ENCODE measurements at regions not wholly inside any gene's neighbourhood (a gene's known extent, or its start where the extent isn't known, plus 50 kb on each side); places are given as distances from the start of the nearest gene placed in this dataset.
"Not testable (repeated sequence)": the region's sequence is repeated elsewhere in the genome, so short reads cannot be mapped to it uniquely, and the experiment has no call there.

DNA sequence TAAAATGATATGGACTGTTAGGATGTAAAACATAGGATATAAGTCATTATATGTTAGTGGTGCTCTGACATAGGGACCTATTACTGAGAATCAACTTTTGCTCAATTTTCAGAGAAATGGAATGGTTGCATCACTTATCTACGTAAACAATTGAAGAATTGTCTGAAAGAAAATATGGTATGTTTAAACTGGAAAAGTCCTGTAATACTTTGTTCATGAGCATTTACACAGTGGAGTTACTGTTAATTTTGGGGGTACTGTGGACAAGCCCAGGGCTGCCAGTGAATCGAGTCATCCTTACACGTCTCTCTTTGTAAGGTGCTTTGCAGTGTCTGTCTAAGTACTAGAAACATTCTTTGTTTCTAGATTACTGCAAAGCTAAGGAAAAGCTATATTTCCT lies 152.0 kb downstream of the ZNF22 start:
- TF ChIP-seq CTCF (IDR thresholded peaks at IDR 0.05; ENCODE audit: low read depth, low read length) = no peak
- H3K4me3 ChIP-seq (ENCODE audit: low read depth, low read length) = no peak overlapping the region
- DNase-seq (ENCODE audit: low read depth, low spot score) = no peak
- no peaks in the 10 kb centered on the region; the same call in 1 of the 2 replicates for H3K9me3 ChIP-seq (ENCODE audit: control insufficient read depth, insufficient read depth, low read length)
- H3K27ac ChIP-seq (ENCODE audit: low read depth, low read length) = no peak overlapping the region
- CTCF ChIA-PET = no interaction called here
- POLR2A ChIA-PET = no interaction called here
- no peaks in the 10 kb centered on the region for H3K27me3 ChIP-seq (ENCODE audit: control insufficient read depth, insufficient read depth, low read length)

DNA sequence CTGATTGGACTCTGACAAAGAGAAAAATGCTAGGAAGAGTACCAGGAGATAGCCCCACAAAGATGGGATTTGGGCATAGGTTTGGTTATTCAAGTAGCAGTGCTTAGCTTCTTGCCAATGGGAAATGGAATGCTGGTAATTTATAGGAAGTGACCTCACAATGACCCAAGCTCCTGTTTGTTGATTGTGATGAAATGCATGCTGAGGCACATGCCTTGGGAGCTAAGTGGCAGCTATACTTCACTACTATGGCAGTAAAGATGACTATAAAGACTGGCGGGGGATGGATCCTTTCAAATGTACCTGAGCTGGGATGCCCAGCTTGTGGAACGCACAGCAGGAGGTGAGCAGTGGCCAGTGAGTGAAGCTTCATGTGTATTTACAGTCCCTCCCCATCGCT lies 153.8 kb downstream of the ZNF22 start:
- no peak for DNase-seq (ENCODE audit: low read depth, low spot score)
- Histone ChIP-seq H3K27ac (ENCODE audit: low read depth, low read length) (no peak overlapping the region), H3K9me3 (ENCODE audit: control insufficient read depth, insufficient read depth, low read length) (no peaks in the 10 kb centered on the region; the same call in 1 of the 2 replicates), H3K4me3 (ENCODE audit: low read depth, low read length) (no peak overlapping the region), H3K27me3 (ENCODE audit: control insufficient read depth, insufficient read depth, low read length) (no peaks in the 10 kb centered on the region)
- no peak for TF ChIP-seq CTCF (IDR thresholded peaks at IDR 0.05; ENCODE audit: low read depth, low read length)
- ChIA-PET CTCF (interaction anchor here (1.0 kb wide), 1 partner anchor 96 kb away, joined by 3 read pairs; no protein-coding TSS in a partner anchor), POLR2A (interaction anchor here (0.6 kb wide), 1 partner anchor 28 kb away, joined by 5 read pairs; no protein-coding TSS in a partner anchor)

GRCh38 chr10:45155784-45156183 lies 155.1 kb downstream of the ZNF22 start:
- ChIA-PET POLR2A (no interaction called here), CTCF (no interaction called here)
- H3K27ac ChIP-seq (ENCODE audit: low read depth, low read length) = no peak overlapping the region
- H3K27me3 ChIP-seq (ENCODE audit: control insufficient read depth, insufficient read depth, low read length) = no peaks in the 10 kb centered on the region
- no peak for TF ChIP-seq CTCF (IDR thresholded peaks at IDR 0.05; ENCODE audit: low read depth, low read length)
- H3K4me3 ChIP-seq (ENCODE audit: low read depth, low read length) = no peak overlapping the region
- no peaks in the 10 kb centered on the region; the same call in 1 of the 2 replicates for H3K9me3 ChIP-seq (ENCODE audit: control insufficient read depth, insufficient read depth, low read length)
- DNase-seq (ENCODE audit: low read depth, low spot score) = no peak

- H3K27me3 ChIP-seq (ENCODE audit: control insufficient read depth, insufficient read depth, low read length) = no peaks in the 10 kb centered on the region
- DNase-seq (ENCODE audit: low read depth, low spot score) = no peak
- H3K27ac ChIP-seq (ENCODE audit: low read depth, low read length) = no peak overlapping the region
- no peaks in the 10 kb centered on the region for H3K9me3 ChIP-seq (ENCODE audit: control insufficient read depth, insufficient read depth, low read length)
- POLR2A ChIA-PET = no interaction called here
- H3K4me3 ChIP-seq (ENCODE audit: low read depth, low read length) = no peak overlapping the region
- CTCF ChIA-PET = interaction anchor here (0.6 kb wide), 1 partner anchor 1600 kb away, joined by 4 read pairs; no protein-coding TSS in a partner anchor
- no peak for TF ChIP-seq CTCF (IDR thresholded peaks at IDR 0.05; ENCODE audit: low read depth, low read length)
Observed at GRCh38 chr10:45160271-45160670, 155.1 kb downstream of the OR13A1 start.

- no peak overlapping the region for H3K4me3 ChIP-seq (ENCODE audit: low read depth, low read length)
- no peaks in the 10 kb centered on the region for H3K27me3 ChIP-seq (ENCODE audit: control insufficient read depth, insufficient read depth, low read length)
- ChIA-PET POLR2A (no interaction called here), CTCF (no interaction called here)
- H3K9me3 ChIP-seq (ENCODE audit: control insufficient read depth, insufficient read depth, low read length) = no peaks in the 10 kb centered on the region
- no peak for DNase-seq (ENCODE audit: low read depth, low spot score)
- no peak overlapping the region for H3K27ac ChIP-seq (ENCODE audit: low read depth, low read length)
- no peak for TF ChIP-seq CTCF (IDR thresholded peaks at IDR 0.05; ENCODE audit: low read depth, low read length)
Observed at GRCh38 chr10:45163315-45163975, 152.0 kb downstream of the OR13A1 start.

DNA sequence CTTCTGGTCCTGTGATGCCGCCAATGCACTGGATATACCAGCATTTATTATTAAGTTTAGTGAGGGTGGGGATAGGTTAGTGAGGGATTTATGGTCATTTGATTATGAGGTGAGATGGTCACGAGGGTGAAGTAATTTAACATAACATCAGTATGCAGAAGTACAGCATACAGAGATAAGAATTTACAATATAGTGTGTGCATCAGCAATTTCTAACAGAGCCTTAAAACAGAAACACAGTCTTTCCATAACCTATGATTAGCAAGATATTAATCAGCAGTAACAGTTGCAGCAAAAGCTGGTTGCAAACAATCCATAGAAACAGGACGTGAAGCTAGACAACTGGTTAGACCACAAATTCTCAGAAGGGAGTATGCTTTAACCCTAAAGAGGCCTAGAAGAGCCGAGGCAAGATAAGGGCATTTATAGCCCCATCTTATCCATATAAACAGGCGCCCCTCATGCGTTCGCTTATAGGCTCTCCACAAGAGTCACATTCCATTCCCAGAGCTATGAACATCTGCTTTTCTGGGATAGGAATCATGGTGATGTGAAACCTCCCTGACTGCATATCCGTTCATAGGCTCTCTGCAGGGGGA lies 139.8 kb downstream of the OR13A1 start:
- H3K27ac ChIP-seq (ENCODE audit: low read depth, low read length); CTCF ChIA-PET; DNase-seq (ENCODE audit: low read depth, low spot score); H3K27me3 ChIP-seq (ENCODE audit: control insufficient read depth, insufficient read depth, low read length); H3K4me3 ChIP-seq (ENCODE audit: low read depth, low read length); H3K9me3 ChIP-seq (ENCODE audit: control insufficient read depth, insufficient read depth, low read length); POLR2A ChIA-PET: not testable (repeated sequence)
